RWPE2 (cell line): ENCODE measurements at regions not wholly inside any gene's neighbourhood (a gene's known extent, or its start where the extent isn't known, plus 50 kb on each side); places are given as distances from the start of the nearest gene placed in this dataset.

Experiments
- ATAC-seq: fragments of 200-7000 bp; cut with Tn5 transposase; 3 replicates; pipeline ENCODE4 v1.9.1; 2021; ENCODE audit warnings: low read depth
- DNase-seq: peaks from one replicate; pipeline ENCODE4 v3.0.0-alpha.2; 2020; ENCODE audit warnings: low spot score
- H3K27ac ChIP-seq: fragments of 450-650 bp; 2 replicates; pipeline ENCODE4 v1.5.1; 2017; ENCODE audit warnings: mild to moderate bottlenecking; ENCODE audit not compliant: poor library complexity, severe bottlenecking
- H3K27me3 ChIP-seq: fragments of 250-450 bp; sonication (Bioruptor Pico); 2 replicates; pipeline ENCODE4 v1.5.1; 2021; ENCODE audit warnings: mild to moderate bottlenecking, moderate library complexity; ENCODE audit not compliant: insufficient read depth, poor library complexity, severe bottlenecking
- H3K36me3 ChIP-seq: fragments of 250-450 bp; sonication (Bioruptor Pico); 2 replicates; pipeline ENCODE4 v1.5.1; 2020; ENCODE audit warnings: low read depth, mild to moderate bottlenecking, moderate library complexity
- H3K4me1 ChIP-seq: fragments of 250-450 bp; sonication (Bioruptor Pico); 2 replicates; pipeline ENCODE4 v1.5.1; 2021; ENCODE audit warnings: mild to moderate bottlenecking, moderate library complexity; ENCODE audit not compliant: insufficient read depth, poor library complexity, severe bottlenecking
- H3K4me3 ChIP-seq: fragments of 250-450 bp; sonication (Bioruptor Pico); 2 replicates; pipeline ENCODE4 v1.5.1; 2021; ENCODE audit warnings: mild to moderate bottlenecking, moderate library complexity; ENCODE audit not compliant: severe bottlenecking
- H3K9me3 ChIP-seq: fragments of 250-450 bp; sonication (Bioruptor Pico); 2 replicates; pipeline ENCODE4 v1.5.1; 2021; ENCODE audit warnings: mild to moderate bottlenecking, moderate library complexity; ENCODE audit not compliant: severe bottlenecking
- CTCF ChIP-seq: fragments of 450-650 bp; IDR thresholded peaks from one replicate; pipeline ENCODE4 v1.5.1; 2017; ENCODE audit warnings: mild to moderate bottlenecking, moderate library complexity; ENCODE audit not compliant: poor library complexity, severe bottlenecking

GRCh38 chr11:15878756-15879155 is 477.6 kb downstream of the SOX6 start:
- Histone ChIP-seq H3K36me3 (no peaks in the 10 kb centered on the region), H3K27me3 (no peaks in the 10 kb centered on the region), H3K4me1 (no peaks in the 10 kb centered on the region), H3K9me3 (no peaks in the 10 kb centered on the region), H3K4me3 (no peak overlapping the region), H3K27ac (no peak overlapping the region)
- ATAC-seq (no peak), DNase-seq (no peak)
- no peak for TF ChIP-seq CTCF

DNA sequence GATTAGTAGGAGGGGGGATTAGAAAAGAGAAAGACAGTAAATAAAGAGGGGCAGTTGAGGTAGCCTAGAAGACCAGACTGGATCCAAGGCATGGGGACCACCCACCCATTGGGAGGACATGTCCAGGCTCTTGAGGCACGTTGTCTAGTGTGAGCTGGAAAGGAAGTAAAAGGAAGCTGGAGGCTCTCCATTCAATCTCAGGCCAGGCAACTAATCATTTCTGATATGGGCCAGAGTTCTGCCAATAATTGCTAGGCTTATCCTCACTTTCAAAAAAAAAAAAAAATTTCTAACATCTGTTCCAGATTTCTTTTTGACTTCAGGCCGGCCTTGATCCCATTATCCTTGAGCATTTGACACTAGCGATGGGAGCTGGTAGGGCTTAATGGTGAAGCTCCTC is 476.1 kb downstream of the SOX6 start:
- H3K9me3 ChIP-seq: no peaks in the 10 kb centered on the region
- H3K4me1 ChIP-seq: no peaks in the 10 kb centered on the region
- no peak for TF ChIP-seq CTCF
- H3K4me3 ChIP-seq: no peak overlapping the region
- no peaks in the 10 kb centered on the region for H3K27me3 ChIP-seq
- DNase-seq: no peak
- H3K36me3 ChIP-seq: no peaks in the 10 kb centered on the region
- H3K27ac ChIP-seq: no peak overlapping the region
- ATAC-seq: no peak

GRCh38 chr11:15882876-15883454 is 473.4 kb downstream of the SOX6 start:
- no peaks in the 10 kb centered on the region for H3K4me1 ChIP-seq
- TF ChIP-seq CTCF: no peak
- no peak overlapping the region for H3K27ac ChIP-seq
- no peaks in the 10 kb centered on the region for H3K27me3 ChIP-seq
- H3K9me3 ChIP-seq: no peaks in the 10 kb centered on the region
- no peak overlapping the region for H3K4me3 ChIP-seq
- no peak for ATAC-seq
- DNase-seq: no peak
- no peaks in the 10 kb centered on the region for H3K36me3 ChIP-seq

DNA sequence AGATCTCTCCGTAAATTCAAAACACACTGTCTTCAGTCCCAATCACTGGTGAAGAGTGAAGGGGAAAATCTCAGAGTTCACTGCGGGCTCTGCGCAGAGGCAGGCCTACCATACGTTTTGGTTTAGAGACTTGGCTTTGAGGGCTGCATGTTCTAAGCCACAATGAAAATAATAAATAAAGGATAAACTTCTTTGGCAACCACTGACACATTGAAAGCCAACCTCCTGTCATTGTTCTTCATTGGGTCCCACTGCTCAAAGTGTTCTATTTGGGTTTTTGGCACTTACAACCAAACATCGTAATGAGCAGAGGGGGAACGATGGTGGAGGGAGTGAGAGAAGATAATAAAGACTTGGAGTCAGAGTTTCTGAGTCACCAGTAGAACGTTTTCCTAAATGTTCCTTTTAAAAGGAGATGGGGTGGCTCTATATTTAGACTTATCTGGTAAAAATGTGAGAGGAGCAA is 472.9 kb downstream of the SOX6 start:
- no peak overlapping the region for H3K27ac ChIP-seq
- no peak for DNase-seq
- no peak for ATAC-seq
- no peak for TF ChIP-seq CTCF
- no peaks in the 10 kb centered on the region for H3K9me3 ChIP-seq
- H3K4me3 ChIP-seq: no peak overlapping the region
- no peaks in the 10 kb centered on the region for H3K36me3 ChIP-seq
- no peaks in the 10 kb centered on the region for H3K27me3 ChIP-seq
- H3K4me1 ChIP-seq: no peaks in the 10 kb centered on the region

DNA sequence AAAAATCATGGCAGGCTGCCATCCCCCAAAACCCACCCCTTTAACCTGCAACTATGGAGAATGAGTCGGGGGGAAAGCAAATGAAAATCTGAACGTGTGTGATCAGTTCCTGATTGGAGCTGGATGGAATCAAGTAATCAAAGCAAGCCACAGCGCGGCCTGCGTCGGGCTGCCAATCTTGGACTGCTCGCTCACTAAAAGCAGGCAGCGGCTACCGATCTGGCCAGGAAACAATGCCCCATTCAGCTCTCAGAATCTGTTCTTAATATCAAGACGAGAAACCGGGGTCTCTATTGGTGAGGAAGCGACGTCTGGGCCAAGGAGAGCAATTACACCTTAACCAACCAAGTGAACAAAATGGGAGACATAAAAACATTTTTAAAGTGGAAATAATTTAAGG is 472.2 kb downstream of the SOX6 start:
- H3K4me3 ChIP-seq: no peak overlapping the region
- no peaks in the 10 kb centered on the region for H3K4me1 ChIP-seq
- H3K9me3 ChIP-seq: no peaks in the 10 kb centered on the region
- no peaks in the 10 kb centered on the region for H3K27me3 ChIP-seq
- H3K27ac ChIP-seq: no peak overlapping the region
- no peaks in the 10 kb centered on the region for H3K36me3 ChIP-seq
- no peak for DNase-seq
- TF ChIP-seq CTCF: no peak
- no peak for ATAC-seq
